Mesothelial cell of epicardium (in vitro differentiated cells): ENCODE measurements at regions not wholly inside any gene's neighbourhood (a gene's known extent, or its start where the extent isn't known, plus 50 kb on each side); places are given as distances from the start of the nearest gene placed in this dataset.

Source experiments
- DNase-seq, 2 experiments: peaks; one replicate each; pipeline ENCODE4 v3.0.0; 2021; ENCODE audit warnings: low spot score in 2 of 2; ENCODE audit not compliant: unreplicated experiment in 2 of 2
- H3K27ac Mint-ChIP-seq: 2 replicates; pipeline ENCODE4 v1.8.0; 2021; ENCODE audit warnings: mixed read lengths
- H3K27me3 Mint-ChIP-seq: 2 replicates; pipeline ENCODE4 v1.8.0; 2021; ENCODE audit warnings: low read depth, mixed read lengths
- H3K36me3 Mint-ChIP-seq: 2 replicates; pipeline ENCODE4 v1.8.0; 2021; ENCODE audit warnings: mixed read lengths
- H3K4me1 Mint-ChIP-seq: 2 replicates; pipeline ENCODE4 v1.8.0; 2021; ENCODE audit warnings: mixed read lengths
- H3K4me3 Mint-ChIP-seq: 2 replicates; pipeline ENCODE4 v1.8.0; 2021; ENCODE audit warnings: mild to moderate bottlenecking, moderate library complexity, mixed read lengths
- H3K9me3 Mint-ChIP-seq: 2 replicates; pipeline ENCODE4 v1.8.0; 2021; ENCODE audit warnings: mixed read lengths
- TF ChIP-seq, protein P1 (sequence below): fragments of 200-600 bp; sonication (generic); IDR thresholded peaks from one replicate; pipeline ENCODE4 v1.5.0; 2021; ENCODE audit warnings: antibody characterized with exemption; ENCODE audit not compliant: unreplicated experiment

- Mint-ChIP-seq H3K36me3 (no peaks in the 10 kb centered on the region), H3K9me3 (peaks cover 5% of the 10 kb centered on the region), H3K4me3 (no peak overlapping the region), H3K27ac (no peak overlapping the region), H3K4me1 (peaks cover 1% of the 10 kb centered on the region), H3K27me3 (no peaks in the 10 kb centered on the region)
- no peak for DNase-seq
- TF ChIP-seq, protein P1, sequence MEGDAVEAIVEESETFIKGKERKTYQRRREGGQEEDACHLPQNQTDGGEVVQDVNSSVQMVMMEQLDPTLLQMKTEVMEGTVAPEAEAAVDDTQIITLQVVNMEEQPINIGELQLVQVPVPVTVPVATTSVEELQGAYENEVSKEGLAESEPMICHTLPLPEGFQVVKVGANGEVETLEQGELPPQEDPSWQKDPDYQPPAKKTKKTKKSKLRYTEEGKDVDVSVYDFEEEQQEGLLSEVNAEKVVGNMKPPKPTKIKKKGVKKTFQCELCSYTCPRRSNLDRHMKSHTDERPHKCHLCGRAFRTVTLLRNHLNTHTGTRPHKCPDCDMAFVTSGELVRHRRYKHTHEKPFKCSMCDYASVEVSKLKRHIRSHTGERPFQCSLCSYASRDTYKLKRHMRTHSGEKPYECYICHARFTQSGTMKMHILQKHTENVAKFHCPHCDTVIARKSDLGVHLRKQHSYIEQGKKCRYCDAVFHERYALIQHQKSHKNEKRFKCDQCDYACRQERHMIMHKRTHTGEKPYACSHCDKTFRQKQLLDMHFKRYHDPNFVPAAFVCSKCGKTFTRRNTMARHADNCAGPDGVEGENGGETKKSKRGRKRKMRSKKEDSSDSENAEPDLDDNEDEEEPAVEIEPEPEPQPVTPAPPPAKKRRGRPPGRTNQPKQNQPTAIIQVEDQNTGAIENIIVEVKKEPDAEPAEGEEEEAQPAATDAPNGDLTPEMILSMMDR = no peak
Measured at GRCh38 chr4:184553891-184554290, 79.5 kb upstream of the IRF2 start.

DNA sequence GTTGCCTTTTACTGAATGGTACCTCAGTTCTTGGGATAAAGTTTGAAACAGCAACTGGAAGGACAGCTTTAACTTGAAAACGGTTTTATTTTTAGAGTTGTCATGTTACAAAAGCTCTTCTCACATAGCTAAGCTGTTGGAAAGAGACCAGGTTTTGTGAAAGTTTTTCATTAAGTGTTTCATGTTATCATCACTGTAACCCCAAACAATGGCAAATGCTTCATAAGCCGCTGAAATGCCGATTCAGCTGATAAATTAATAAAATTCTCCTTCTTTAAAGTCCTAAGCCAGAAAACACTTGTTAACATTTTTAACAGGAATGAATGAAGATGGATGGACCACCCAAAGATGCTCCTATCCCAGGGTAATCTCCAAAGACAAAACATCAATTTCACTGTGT, 76.1 kb upstream of the IRF2 start:
- Mint-ChIP-seq H3K36me3 (no peaks in the 10 kb centered on the region), H3K27ac (no peak overlapping the region), H3K4me1 (peaks cover 8% of the 10 kb centered on the region), H3K4me3 (no peak overlapping the region), H3K9me3 (peaks cover 1% of the 10 kb centered on the region), H3K27me3 (no peaks in the 10 kb centered on the region)
- TF ChIP-seq, protein P1 = no peak
- no peak for DNase-seq

DNA sequence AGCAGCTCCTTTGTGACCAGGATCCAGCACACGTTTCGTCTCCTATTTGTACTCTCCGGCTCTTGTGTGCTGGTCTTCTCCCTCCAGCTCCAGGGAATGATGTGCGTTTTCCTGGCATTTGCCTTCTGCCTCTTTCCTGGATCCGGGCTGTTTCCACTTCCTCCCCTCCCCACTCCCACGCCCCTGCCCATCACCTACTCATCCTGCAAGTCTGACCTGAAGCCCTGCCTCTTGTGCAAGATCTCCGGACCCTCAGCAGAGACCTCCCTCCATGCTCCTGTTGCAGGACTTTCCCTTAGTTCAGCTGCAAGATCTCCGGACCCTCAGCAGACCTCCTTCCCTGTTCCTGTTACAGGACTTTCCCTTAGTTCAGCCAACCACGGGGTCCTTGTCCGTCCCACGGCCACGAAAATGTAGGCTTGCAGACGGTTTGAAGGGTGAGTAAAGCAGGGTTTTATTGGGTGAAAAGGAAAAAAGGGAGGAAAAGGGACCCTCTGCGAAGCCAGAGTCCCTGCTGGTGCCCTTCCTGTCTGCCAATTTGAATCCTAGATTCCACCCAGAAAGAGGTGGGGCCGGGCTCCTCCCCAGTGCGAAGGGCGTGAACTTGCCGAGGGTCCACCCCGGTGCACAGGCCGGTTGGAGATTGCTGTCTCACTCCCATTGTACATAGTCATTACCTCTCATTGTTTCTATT, 74.4 kb upstream of the IRF2 start:
- no peaks in the 10 kb centered on the region for H3K9me3 Mint-ChIP-seq
- H3K4me1 Mint-ChIP-seq = peaks cover 11% of the 10 kb centered on the region

GRCh38 chr4:184548316-184548647, 73.9 kb upstream of the IRF2 start:
- no peak for DNase-seq
- TF ChIP-seq, protein P1 = no peak
- peaks cover 12% of the 10 kb centered on the region for H3K4me1 Mint-ChIP-seq
- H3K27me3 Mint-ChIP-seq = no peaks in the 10 kb centered on the region
- H3K4me3 Mint-ChIP-seq = peak overlapping the region; percentile 55
- no peak overlapping the region for H3K27ac Mint-ChIP-seq
- no peaks in the 10 kb centered on the region for H3K36me3 Mint-ChIP-seq
- no peaks in the 10 kb centered on the region for H3K9me3 Mint-ChIP-seq

More for the DNA sequence above, 74.4 kb upstream of the IRF2 start:
- H3K27ac Mint-ChIP-seq = no peak overlapping the region
- H3K4me3 Mint-ChIP-seq = peak overlapping the region; percentile 55
- TF ChIP-seq, protein P1 = no peak
- H3K36me3 Mint-ChIP-seq = no peaks in the 10 kb centered on the region
- no peaks in the 10 kb centered on the region for H3K27me3 Mint-ChIP-seq
- no peak for DNase-seq

DNA sequence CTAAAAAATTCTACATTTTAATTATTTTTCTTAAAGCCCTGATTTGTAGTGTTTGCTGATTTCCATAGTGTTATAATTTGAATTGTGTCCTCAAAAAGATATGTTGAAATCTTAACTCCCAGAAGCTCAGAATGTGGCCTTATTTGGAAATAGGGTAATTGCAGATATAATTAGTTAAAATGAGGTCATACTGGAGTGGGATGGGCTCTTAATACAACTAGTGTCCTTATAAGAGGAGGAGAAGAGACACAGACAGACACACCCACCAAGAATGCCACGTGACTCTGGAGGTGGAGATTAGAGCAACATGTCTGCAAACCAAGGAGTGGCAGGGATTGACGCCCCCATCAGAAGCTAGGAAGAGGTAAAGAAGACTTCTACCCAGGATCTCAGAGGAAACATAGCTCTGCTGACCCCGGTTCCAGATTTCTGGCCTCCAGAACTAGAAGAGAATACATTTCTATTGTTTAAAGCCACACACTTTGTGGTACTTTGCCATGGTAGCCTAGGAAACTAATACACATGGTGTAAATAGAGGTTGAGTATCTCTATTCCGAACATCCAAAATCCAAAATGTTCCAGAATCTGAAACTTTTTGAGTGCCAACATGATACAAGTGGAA, 70.5 kb upstream of the IRF2 start:
- Mint-ChIP-seq H3K36me3 (no peaks in the 10 kb centered on the region), H3K27me3 (no peaks in the 10 kb centered on the region), H3K4me3 (no peak overlapping the region), H3K4me1 (peaks cover 12% of the 10 kb centered on the region), H3K27ac (no peak overlapping the region), H3K9me3 (no peaks in the 10 kb centered on the region)
- DNase-seq = no peak
- TF ChIP-seq, protein P1 = no peak
